ENCODE measurements at regions not wholly inside any gene's neighbourhood (a gene's known extent, or its start where the extent isn't known, plus 50 kb on each side); places are given as distances from the start of the nearest gene placed in this dataset.
"Not testable (repeated sequence)": the region's sequence is repeated elsewhere in the genome, so short reads cannot be mapped to it uniquely, and the experiment has no call there.

DNA sequence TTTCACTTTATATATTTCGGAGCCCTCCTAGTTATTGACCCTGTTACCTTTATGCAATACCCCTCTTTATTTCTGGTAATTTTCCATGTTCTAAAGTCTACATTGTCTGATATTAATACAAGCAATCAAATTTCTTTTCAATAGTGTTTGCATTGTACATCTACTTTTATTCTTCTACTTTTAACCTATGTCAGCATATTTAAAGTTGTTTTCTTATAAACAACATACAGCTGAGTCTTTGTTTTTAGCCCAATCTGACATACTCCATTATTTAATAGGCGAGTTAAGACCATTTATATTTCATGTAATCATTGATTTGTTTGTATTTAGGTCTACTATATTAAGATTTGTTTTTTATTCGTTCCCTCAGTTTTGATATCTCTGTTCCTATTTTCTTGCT lies 108.5 kb upstream of the SPACA7 start (continued):
- TF ChIP-seq, protein P1, sequence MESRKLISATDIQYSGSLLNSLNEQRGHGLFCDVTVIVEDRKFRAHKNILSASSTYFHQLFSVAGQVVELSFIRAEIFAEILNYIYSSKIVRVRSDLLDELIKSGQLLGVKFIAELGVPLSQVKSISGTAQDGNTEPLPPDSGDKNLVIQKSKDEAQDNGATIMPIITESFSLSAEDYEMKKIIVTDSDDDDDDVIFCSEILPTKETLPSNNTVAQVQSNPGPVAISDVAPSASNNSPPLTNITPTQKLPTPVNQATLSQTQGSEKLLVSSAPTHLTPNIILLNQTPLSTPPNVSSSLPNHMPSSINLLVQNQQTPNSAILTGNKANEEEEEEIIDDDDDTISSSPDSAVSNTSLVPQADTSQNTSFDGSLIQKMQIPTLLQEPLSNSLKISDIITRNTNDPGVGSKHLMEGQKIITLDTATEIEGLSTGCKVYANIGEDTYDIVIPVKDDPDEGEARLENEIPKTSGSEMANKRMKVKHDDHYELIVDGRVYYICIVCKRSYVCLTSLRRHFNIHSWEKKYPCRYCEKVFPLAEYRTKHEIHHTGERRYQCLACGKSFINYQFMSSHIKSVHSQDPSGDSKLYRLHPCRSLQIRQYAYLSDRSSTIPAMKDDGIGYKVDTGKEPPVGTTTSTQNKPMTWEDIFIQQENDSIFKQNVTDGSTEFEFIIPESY (IDR thresholded peaks at IDR 0.05; ENCODE audit: extremely low read depth, insufficient replicate concordance, low read length), result no peak
- TF ChIP-seq EZH2 (IDR thresholded peaks at IDR 0.05), result no peak

DNA sequence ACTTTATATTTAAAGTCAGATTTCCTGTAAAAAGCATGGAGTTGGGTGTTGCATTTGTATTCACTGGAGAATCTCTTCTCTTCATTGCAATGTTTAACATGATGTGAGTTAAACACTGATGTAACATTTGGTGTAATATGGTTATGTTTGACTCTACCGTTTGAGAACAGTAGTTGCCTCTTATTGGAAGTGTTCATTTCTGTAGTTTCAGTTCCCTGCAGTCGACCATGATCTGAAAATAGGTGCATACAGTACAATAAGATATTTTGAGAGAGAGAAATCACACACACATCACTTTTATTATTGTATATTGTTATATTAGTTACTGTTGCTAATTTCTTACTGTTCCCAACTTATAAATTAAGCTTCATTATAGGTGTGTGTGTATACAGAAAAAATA lies 105.2 kb upstream of the SPACA7 start:
- CTCF ChIA-PET, result no interaction called here
- Histone ChIP-seq H3K9me3 (ENCODE audit: control insufficient read depth in 1 of 2, insufficient read depth in 1 of 2, low read depth in 1 of 2, low read length in 2 of 2) (no peaks in the 10 kb centered on the region), H2AFZ (ENCODE audit: low read depth, low read length, poor library complexity, severe bottlenecking) (no peak overlapping the region), H3K4me3 (replicated peaks in 1 of 2; ENCODE audit: low read depth in 1 of 2, low read length in 2 of 2) (no peak overlapping the region), H3K27me3 (ENCODE audit: insufficient read depth, low read length) (peaks cover 11% of the 10 kb centered on the region; the same call in 1 of the 2 replicates), H3K79me2 (ENCODE audit: insufficient read depth, low read length) (no peaks in the 10 kb centered on the region), H3K9ac (ENCODE audit: low read length) (no peak overlapping the region), H3K4me2 (ENCODE audit: low read length) (no peak overlapping the region), H3K36me3 (ENCODE audit: control insufficient read depth in 1 of 2, insufficient read depth in 2 of 2, low read length in 2 of 2) (no peaks in the 10 kb centered on the region), H3K9me2 (ENCODE audit: insufficient read depth) (no peaks in the 10 kb centered on the region), H3K4me1 (ENCODE audit: control insufficient read depth in 1 of 2, insufficient read depth in 2 of 2, low read length in 2 of 2) (no peaks in the 10 kb centered on the region), H4K20me1 (ENCODE audit: insufficient read depth) (no peaks in the 10 kb centered on the region), H3K27ac (ENCODE audit: low read depth, low read length) (no peak overlapping the region)
- no peak for ATAC-seq
- POLR2A ChIA-PET, result no interaction called here
- RAD21 ChIA-PET (ENCODE audit: low non-redundant PET in 1 of 2, low total read pairs in 2 of 2, uncharacterized antibody in 2 of 2, unreplicated experiment in 2 of 2), result no interaction called here
- DNase-seq (ENCODE audit: low read depth, low spot score), result no peak
- TF ChIP-seq RAD21 (IDR thresholded peaks at IDR 0.05; ENCODE audit: low read depth) (no peak), ZFX (IDR thresholded peaks at IDR 0.05) (no peak), ELF1 (IDR thresholded peaks at IDR 0.05; ENCODE audit: borderline replicate concordance, low read depth) (no peak)
- no TSS peak for BruUV-seq (replicated peaks)
- intact Hi-C loops (cut with micrococcal nuclease), result loop anchor here (10.0 kb wide), 1 partner anchor 54 kb away; no protein-coding TSS in a partner anchor

DNA sequence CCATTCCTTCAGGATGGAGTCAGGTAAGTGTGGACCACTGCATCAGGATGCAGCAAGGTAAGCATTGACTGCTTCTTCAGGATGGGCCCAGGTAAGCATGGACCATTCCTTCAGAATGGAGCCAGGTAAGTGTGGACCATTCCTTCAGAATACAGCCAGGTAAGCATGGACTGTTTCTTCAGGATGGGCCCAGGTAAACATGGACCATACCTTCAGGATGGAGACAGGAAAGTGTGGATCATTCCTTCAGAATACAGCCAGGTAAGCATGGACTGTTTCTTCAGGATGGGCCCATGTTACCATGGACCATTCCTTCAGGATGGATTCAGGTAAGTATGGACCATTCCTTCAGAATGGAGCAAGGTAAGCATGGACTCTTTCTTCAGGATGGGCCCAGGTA lies 89.4 kb upstream of the SPACA7 start:
- H3K27ac ChIP-seq (ENCODE audit: low read depth, low read length); POLR2A ChIA-PET; H2AFZ ChIP-seq (ENCODE audit: low read depth, low read length, poor library complexity, severe bottlenecking); BruUV-seq (replicated peaks); H3K27me3 ChIP-seq (ENCODE audit: insufficient read depth, low read length); H3K9ac ChIP-seq (ENCODE audit: low read length); ATAC-seq; CTCF ChIA-PET; H4K20me1 ChIP-seq (ENCODE audit: insufficient read depth); DNase-seq (ENCODE audit: low read depth, low spot score); RAD21 ChIA-PET (ENCODE audit: low non-redundant PET in 1 of 2, low total read pairs in 2 of 2, uncharacterized antibody in 2 of 2, unreplicated experiment in 2 of 2); H3K4me2 ChIP-seq (ENCODE audit: low read length); H3K36me3 ChIP-seq (ENCODE audit: control insufficient read depth in 1 of 2, insufficient read depth in 2 of 2, low read length in 2 of 2); H3K9me3 ChIP-seq (ENCODE audit: control insufficient read depth in 1 of 2, insufficient read depth in 1 of 2, low read depth in 1 of 2, low read length in 2 of 2); H3K79me2 ChIP-seq (ENCODE audit: insufficient read depth, low read length); H3K4me3 ChIP-seq (replicated peaks in 1 of 2; ENCODE audit: low read depth in 1 of 2, low read length in 2 of 2); H3K4me1 ChIP-seq (ENCODE audit: control insufficient read depth in 1 of 2, insufficient read depth in 2 of 2, low read length in 2 of 2); H3K9me2 ChIP-seq (ENCODE audit: insufficient read depth); intact Hi-C loops (cut with micrococcal nuclease): not testable (repeated sequence)
